HCT116 (cell line): ENCODE measurements at regions not wholly inside any gene's neighbourhood (a gene's known extent, or its start where the extent isn't known, plus 50 kb on each side); places are given as distances from the start of the nearest gene placed in this dataset.

Source experiments
- ATAC-seq: fragments of 200-7000 bp; cut with Tn5 transposase; 2 replicates; pipeline ENCODE4 v1.9.1; 2020; ENCODE audit warnings: mild to moderate bottlenecking, moderate library complexity
- BruUV-seq: library from RNA; stranded (reverse); fragments of 400-500 nt; replicated peaks from 2 replicates; lab custom pipeline; 2021; lab: Mats Ljungman, UMichigan
- CTCF ChIA-PET: fragments of 300-600 bp; sonication (Branson Sonifier 250); formaldehyde crosslinking; loops from one replicate; lab custom pipeline; 2021; ENCODE audit warnings: antibody characterized with exemption; lab: Charles Lee
- POLR2A ChIA-PET: fragments of 300-600, 350-600 bp; sonication (Branson Sonifier 250); formaldehyde crosslinking; loops from one replicate; lab custom pipeline; 2021; ENCODE audit warnings: antibody characterized with exemption; lab: Charles Lee
- RAD21 ChIA-PET, 2 experiments: fragments of 300-600 bp; sonication (Branson Sonifier 250); formaldehyde crosslinking; loops; one replicate each; lab custom pipeline; 2023; ENCODE audit warnings: low total read pairs in 2 of 2; ENCODE audit not compliant: uncharacterized antibody in 2 of 2, unreplicated experiment in 2 of 2, low non-redundant PET in 1 of 2; lab: Charles Lee
- DNase-seq: peaks from one replicate; pipeline ENCODE4 v3.0.0-alpha.2; 2010; ENCODE audit warnings: low read depth, low spot score
- H2AFZ ChIP-seq: fragments of 200-600 bp; shearing (Covaris generic), sonication (generic); 2 replicates; pipeline ENCODE4 v1.6.1; 2017; ENCODE audit warnings: low read depth, mixed run types, mixed read lengths, antibody characterized with exemption, low read length; ENCODE audit not compliant: poor library complexity, severe bottlenecking
- H3K27ac ChIP-seq: 2 replicates; pipeline ENCODE4 v1.5.1; 2012; ENCODE audit warnings: low read depth, low read length
- H3K27me3 ChIP-seq: fragments of 200-600 bp; sonication (generic); 2 replicates; pipeline ENCODE4 v1.6.1; 2016; ENCODE audit warnings: mixed run types, low read length, mixed read lengths; ENCODE audit not compliant: insufficient read depth
- H3K36me3 ChIP-seq, 2 experiments: fragments of 200-500 bp in 1 of 2; fragments of 200-600 bp in 1 of 2; sonication (Bioruptor generic) in 1 of 2; sonication (generic) in 1 of 2; 2 replicates each; pipeline versions ENCODE4 v1.5.1 to v1.6.1; 2014 to 2016; ENCODE audit warnings: low read length in 2 of 2, inconsistent platforms in 1 of 2, mixed read lengths in 1 of 2, mixed run types in 1 of 2; ENCODE audit not compliant: insufficient read depth in 2 of 2, control insufficient read depth in 1 of 2
- H3K4me1 ChIP-seq, 2 experiments: fragments of 200-600 bp in 1 of 2; sonication (generic) in 1 of 2; 2 replicates each; pipeline versions ENCODE4 v1.5.1 to v1.6.1; 2012 to 2017; ENCODE audit warnings: low read length in 2 of 2, inconsistent platforms in 1 of 2, mild to moderate bottlenecking in 1 of 2, mixed read lengths in 1 of 2, mixed run types in 1 of 2, moderate library complexity in 1 of 2; ENCODE audit not compliant: insufficient read depth in 2 of 2, control insufficient read depth in 1 of 2
- H3K4me2 ChIP-seq: fragments of 200-600 bp; sonication (generic); 2 replicates; pipeline ENCODE4 v1.6.1; 2017; ENCODE audit warnings: mixed run types, low read length, mixed read lengths
- H3K4me3 ChIP-seq, 2 experiments: fragments of 200-600 bp in 1 of 2; sonication (generic) in 1 of 2; replicated peaks in 1 of 2; 2 replicates each; pipeline ENCODE4 v1.5.1; 2011 to 2016; ENCODE audit warnings: low read length in 2 of 2, control low read depth in 1 of 2, low read depth in 1 of 2, mild to moderate bottlenecking in 1 of 2, mixed read lengths in 1 of 2, mixed run types in 1 of 2
- H3K79me2 ChIP-seq: fragments of 200-600 bp; sonication (generic); 2 replicates; pipeline ENCODE4 v1.6.1; 2017; ENCODE audit warnings: mild to moderate bottlenecking, mixed run types, low read length, moderate library complexity, mixed read lengths; ENCODE audit not compliant: insufficient read depth
- H3K9ac ChIP-seq: fragments of 200-600 bp; sonication (generic); 2 replicates; pipeline ENCODE4 v1.6.1; 2016; ENCODE audit warnings: low read length, mixed read lengths
- H3K9me2 ChIP-seq: fragments of 200-600 bp; sonication (generic), shearing (Covaris generic); 2 replicates; pipeline ENCODE4 v1.6.1; 2017; ENCODE audit warnings: mixed run types, mild to moderate bottlenecking, moderate library complexity; ENCODE audit not compliant: insufficient read depth
- H3K9me3 ChIP-seq, 2 experiments: fragments of 200-500 bp in 1 of 2; fragments of 200-600 bp in 1 of 2; sonication (Bioruptor generic) in 1 of 2; sonication (generic) in 1 of 2; 2 replicates each; pipeline ENCODE4 v1.6.1; 2014 to 2017; ENCODE audit warnings: low read length in 2 of 2, mixed read lengths in 2 of 2, inconsistent platforms in 1 of 2, low read depth in 1 of 2, mild to moderate bottlenecking in 1 of 2, mixed run types in 1 of 2, moderate library complexity in 1 of 2; ENCODE audit not compliant: control insufficient read depth in 1 of 2, insufficient read depth in 1 of 2
- H4K20me1 ChIP-seq: fragments of 200-600 bp; sonication (generic), shearing (Covaris generic); 2 replicates; pipeline ENCODE4 v1.6.1; 2017; ENCODE audit warnings: mixed run types, mild to moderate bottlenecking, moderate library complexity; ENCODE audit not compliant: insufficient read depth
- CBX3 ChIP-seq: IDR thresholded peaks from 2 replicates; pipeline ENCODE4 v1.6.1; 2012; ENCODE audit warnings: low read depth
- CEBPB ChIP-seq: IDR thresholded peaks from 2 replicates; pipeline ENCODE4 v1.6.1; 2012; ENCODE audit warnings: low read depth
- ELF1 ChIP-seq: IDR thresholded peaks from 2 replicates; pipeline ENCODE4 v1.6.1; 2012; ENCODE audit warnings: low read depth, borderline replicate concordance
- EZH2 ChIP-seq: fragments of 200-600 bp; sonication (generic); IDR thresholded peaks from 2 replicates; pipeline ENCODE4 v1.6.1; 2017; ENCODE audit warnings: antibody characterized with exemption, mixed run types
- FOSL1 ChIP-seq: IDR thresholded peaks from 2 replicates; pipeline ENCODE4 v1.6.1; 2012; ENCODE audit warnings: low read depth
- MAX ChIP-seq: IDR thresholded peaks from 2 replicates; pipeline ENCODE4 v1.6.1; 2012
- POLR2A ChIP-seq: IDR thresholded peaks from 2 replicates; pipeline ENCODE4 v1.7.0; 2011; ENCODE audit warnings: borderline replicate concordance; ENCODE audit not compliant: insufficient read depth, insufficient read length; ENCODE audit errors: extremely low read depth
- RAD21 ChIP-seq: IDR thresholded peaks from 2 replicates; pipeline ENCODE4 v1.6.1; 2012; ENCODE audit warnings: low read depth, mild to moderate bottlenecking
- SIN3A ChIP-seq: IDR thresholded peaks from 2 replicates; pipeline ENCODE4 v1.6.1; 2012; ENCODE audit warnings: low read depth
- TCF7L2 ChIP-seq: IDR thresholded peaks from 2 replicates; pipeline ENCODE4 v1.7.0; 2011; ENCODE audit warnings: borderline replicate concordance, inconsistent platforms; ENCODE audit not compliant: insufficient read depth, insufficient read length; ENCODE audit errors: extremely low read depth
- intact Hi-C: fragments of 100-400 bp; cut with micrococcal nuclease; formaldehyde crosslinking; loops from 2 replicates; pipeline ENCODE4 v1.10.0; 2022
- TF ChIP-seq, protein P1 (sequence below), 3 experiments: fragments of 200-600 bp in 1 of 3; sonication (generic) in 1 of 3; IDR thresholded peaks in 2 of 3; conservative IDR thresholded peaks in 1 of 3; 2 replicates each; pipeline ENCODE4 v1.5.1; 2012 to 2017; ENCODE audit warnings: low read depth in 2 of 3, low read length in 2 of 3, antibody characterized with exemption in 1 of 3, borderline replicate concordance in 1 of 3, control low read depth in 1 of 3, mild to moderate bottlenecking in 1 of 3, mixed read lengths in 1 of 3, mixed run types in 1 of 3, moderate library complexity in 1 of 3; ENCODE audit not compliant: insufficient read depth in 1 of 3
- TF ChIP-seq, protein P2 (sequence below): IDR thresholded peaks from 2 replicates; pipeline ENCODE4 v1.6.1; 2012

GRCh38 chr10:75319274-75319673, 82.3 kb downstream of the ZNF503 start:
- no peaks in the 10 kb centered on the region for H4K20me1 ChIP-seq
- no peaks in the 10 kb centered on the region for H3K79me2 ChIP-seq
- BruUV-seq = no TSS peak
- ChIA-PET POLR2A (no interaction called here), CTCF (no interaction called here), RAD21 (no interaction called here)
- no peaks in the 10 kb centered on the region for H3K4me1 ChIP-seq
- no peaks in the 10 kb centered on the region for H3K9me2 ChIP-seq
- TF ChIP-seq, protein P1, sequence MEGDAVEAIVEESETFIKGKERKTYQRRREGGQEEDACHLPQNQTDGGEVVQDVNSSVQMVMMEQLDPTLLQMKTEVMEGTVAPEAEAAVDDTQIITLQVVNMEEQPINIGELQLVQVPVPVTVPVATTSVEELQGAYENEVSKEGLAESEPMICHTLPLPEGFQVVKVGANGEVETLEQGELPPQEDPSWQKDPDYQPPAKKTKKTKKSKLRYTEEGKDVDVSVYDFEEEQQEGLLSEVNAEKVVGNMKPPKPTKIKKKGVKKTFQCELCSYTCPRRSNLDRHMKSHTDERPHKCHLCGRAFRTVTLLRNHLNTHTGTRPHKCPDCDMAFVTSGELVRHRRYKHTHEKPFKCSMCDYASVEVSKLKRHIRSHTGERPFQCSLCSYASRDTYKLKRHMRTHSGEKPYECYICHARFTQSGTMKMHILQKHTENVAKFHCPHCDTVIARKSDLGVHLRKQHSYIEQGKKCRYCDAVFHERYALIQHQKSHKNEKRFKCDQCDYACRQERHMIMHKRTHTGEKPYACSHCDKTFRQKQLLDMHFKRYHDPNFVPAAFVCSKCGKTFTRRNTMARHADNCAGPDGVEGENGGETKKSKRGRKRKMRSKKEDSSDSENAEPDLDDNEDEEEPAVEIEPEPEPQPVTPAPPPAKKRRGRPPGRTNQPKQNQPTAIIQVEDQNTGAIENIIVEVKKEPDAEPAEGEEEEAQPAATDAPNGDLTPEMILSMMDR (IDR thresholded peaks at IDR 0.05 in 2 of 3, conservative IDR thresholded peaks at IDR 0.05 in 1 of 3; ENCODE audit: borderline replicate concordance in 1 of 3, insufficient read depth in 1 of 3, low read depth in 2 of 3, low read length in 2 of 3) = peak in 1 of 3 experiments; percentile 21; a peak in 1 of 6 replicates
- no peak for TF ChIP-seq RAD21
- no peaks in the 10 kb centered on the region for H3K36me3 ChIP-seq
- ATAC-seq (no peak), DNase-seq (no peak)
- no peak overlapping the region for H3K4me3 ChIP-seq
- H3K4me2 ChIP-seq = no peak overlapping the region
- no peak overlapping the region for H3K27ac ChIP-seq
- H2AFZ ChIP-seq = no peak overlapping the region
- intact Hi-C loops = no loop called here
- H3K9me3 ChIP-seq = peaks cover 0 to 3% of the 10 kb centered on the region in 2 experiments; a peak in 1 of 4 replicates
- no peaks in the 10 kb centered on the region for H3K27me3 ChIP-seq
- no peak overlapping the region for H3K9ac ChIP-seq

DNA sequence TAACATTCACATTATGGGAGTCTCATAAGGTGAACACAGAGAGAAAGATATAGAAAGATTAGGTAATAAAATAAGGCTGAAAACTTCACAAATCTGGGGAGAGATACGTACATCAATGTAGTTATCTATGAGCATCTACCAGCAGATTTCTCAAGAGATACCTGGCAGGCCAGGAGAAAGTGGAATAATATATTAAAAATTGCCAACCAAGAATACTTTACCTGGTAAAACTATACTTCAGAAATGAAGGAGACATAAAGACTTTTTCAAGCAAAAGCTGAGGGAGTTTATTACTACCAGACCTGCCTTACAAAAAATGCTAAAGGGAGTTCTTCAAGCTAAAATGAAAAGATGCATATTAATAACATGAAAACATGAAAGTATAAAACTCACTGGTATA, 78.8 kb upstream of the COMTD1 start:
- Histone ChIP-seq H3K4me3 (no peak overlapping the region), H3K9me2 (no peaks in the 10 kb centered on the region), H3K9ac (no peak overlapping the region), H4K20me1 (no peaks in the 10 kb centered on the region), H3K9me3 (peaks cover 0 to 7% of the 10 kb centered on the region in 2 experiments; a peak in 1 of 4 replicates), H3K36me3 (no peaks in the 10 kb centered on the region), H3K79me2 (no peaks in the 10 kb centered on the region), H3K4me2 (no peak overlapping the region), H3K27me3 (no peaks in the 10 kb centered on the region), H3K4me1 (no peaks in the 10 kb centered on the region), H2AFZ (no peak overlapping the region), H3K27ac (no peak overlapping the region)
- TF ChIP-seq RAD21 = no peak
- no peak for TF ChIP-seq CBX3
- no peak for TF ChIP-seq MAX
- TF ChIP-seq, protein P1 (IDR thresholded peaks at IDR 0.05 in 2 of 3, conservative IDR thresholded peaks at IDR 0.05 in 1 of 3; ENCODE audit: borderline replicate concordance in 1 of 3, insufficient read depth in 1 of 3, low read depth in 2 of 3, low read length in 2 of 3) = no peak
- TF ChIP-seq POLR2A = no peak
- no peak for TF ChIP-seq TCF7L2
- TF ChIP-seq FOSL1 = no peak
- TF ChIP-seq ELF1 = no peak
- TF ChIP-seq, protein P2, sequence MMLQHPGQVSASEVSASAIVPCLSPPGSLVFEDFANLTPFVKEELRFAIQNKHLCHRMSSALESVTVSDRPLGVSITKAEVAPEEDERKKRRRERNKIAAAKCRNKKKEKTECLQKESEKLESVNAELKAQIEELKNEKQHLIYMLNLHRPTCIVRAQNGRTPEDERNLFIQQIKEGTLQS = no peak
- no peak for TF ChIP-seq SIN3A
- TF ChIP-seq CEBPB = no peak
- TF ChIP-seq EZH2 = no peak
- RAD21 ChIA-PET = no interaction called here
- DNase-seq = no peak
- BruUV-seq = no TSS peak
- intact Hi-C loops = no loop called here
- CTCF ChIA-PET = no interaction called here
- ATAC-seq = no peak
- POLR2A ChIA-PET = no interaction called here
